GM12892 (cell line): ENCODE measurements at regions not wholly inside any gene's neighbourhood (a gene's known extent, or its start where the extent isn't known, plus 50 kb on each side); places are given as distances from the start of the nearest gene placed in this dataset.

Experiments used
- POLR2A ChIP-seq: IDR thresholded peaks from 2 replicates; pipeline ENCODE4 v1.6.1; 2011; ENCODE audit warnings: low read depth, low read length, control low read depth
- TAF1 ChIP-seq: IDR thresholded peaks from 2 replicates; pipeline ENCODE4 v1.6.1; 2011; ENCODE audit warnings: low read depth, mild to moderate bottlenecking, control low read depth, low read length, borderline replicate concordance

DNA sequence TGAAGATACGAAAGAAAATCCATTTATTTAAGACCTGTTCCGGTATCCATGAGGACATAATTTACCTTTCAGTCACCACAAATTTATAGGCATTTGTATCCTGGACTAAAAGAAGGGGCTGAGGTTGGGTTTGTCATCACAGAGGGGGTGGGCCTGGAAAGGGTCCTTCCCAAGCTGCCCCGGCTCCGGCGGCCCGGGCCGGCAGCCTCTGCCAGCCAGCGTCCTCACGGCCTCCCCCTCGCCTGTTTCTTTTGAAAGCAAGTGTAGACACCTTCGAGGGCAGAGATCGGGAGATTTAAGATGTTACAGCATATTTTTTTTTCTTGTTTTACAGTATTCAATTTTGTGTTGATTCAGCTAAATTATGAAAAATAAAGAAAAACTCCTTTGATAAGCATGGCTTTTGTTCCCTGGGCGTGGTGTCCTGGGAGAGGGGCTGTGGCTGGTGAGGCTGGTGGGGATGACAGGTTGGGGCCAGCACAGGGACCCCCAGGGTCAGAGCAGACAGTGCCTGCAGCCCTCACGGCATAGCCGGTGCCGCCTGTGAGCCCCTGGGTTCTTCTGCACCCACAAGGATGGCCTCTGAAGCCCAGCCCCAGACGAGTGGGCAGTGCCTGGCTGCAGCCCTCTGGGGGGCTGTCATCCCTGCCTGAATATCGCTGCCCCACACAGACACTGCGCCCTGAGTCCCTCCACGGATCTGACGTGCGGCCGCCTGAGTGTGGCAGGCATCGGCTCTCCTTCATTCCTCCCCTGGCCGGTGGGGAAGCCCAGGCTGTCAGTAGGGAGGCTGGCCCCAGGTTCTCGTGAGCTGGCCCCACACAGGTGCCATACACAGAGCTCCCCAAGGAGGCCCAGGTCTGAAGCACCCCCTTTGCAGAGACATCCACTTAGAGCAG is 1075.9 kb downstream of the BRD1 start:
- no peak for TF ChIP-seq POLR2A
- no peak for TF ChIP-seq TAF1
